WTC11 (cell line): ENCODE measurements at regions not wholly inside any gene's neighbourhood (a gene's known extent, or its start where the extent isn't known, plus 50 kb on each side); places are given as distances from the start of the nearest gene placed in this dataset.

Source experiments
- ATAC-seq: fragments of 200-7000 bp; cut with Tn5 transposase; 2 replicates; pipeline ENCODE4 v1.10.0; 2021; ENCODE audit warnings: mild to moderate bottlenecking, moderate library complexity
- CTCF ChIA-PET: fragments of 300-600 bp; sonication (Branson Sonifier 250); formaldehyde crosslinking; loops from one replicate; lab custom pipeline; 2021; ENCODE audit warnings: antibody characterized with exemption; lab: Charles Lee
- POLR2A ChIA-PET: fragments of 350-600 bp; sonication (Branson Sonifier 250); formaldehyde crosslinking; loops from one replicate; lab custom pipeline; 2021; ENCODE audit warnings: antibody characterized with exemption; lab: Charles Lee
- DNase-seq: peaks from one replicate; pipeline ENCODE4 v3.0.0; 2021; ENCODE audit warnings: low spot score
- H3K27ac Mint-ChIP-seq: 2 replicates; pipeline ENCODE4 v1.8.0; 2021; ENCODE audit warnings: mixed read lengths
- H3K27me3 Mint-ChIP-seq: 2 replicates; pipeline ENCODE4 v1.8.0; 2021; ENCODE audit warnings: low read depth, mild to moderate bottlenecking, moderate library complexity, mixed read lengths
- H3K36me3 Mint-ChIP-seq: 2 replicates; pipeline ENCODE4 v1.8.0; 2021; ENCODE audit warnings: mixed read lengths
- H3K4me1 Mint-ChIP-seq: 2 replicates; pipeline ENCODE4 v1.8.0; 2022; ENCODE audit warnings: mixed read lengths
- H3K4me3 Mint-ChIP-seq: 2 replicates; pipeline ENCODE4 v1.8.0; 2021; ENCODE audit warnings: mild to moderate bottlenecking, moderate library complexity, mixed read lengths
- H3K9me3 Mint-ChIP-seq: 2 replicates; pipeline ENCODE4 v1.8.0; 2021; ENCODE audit warnings: mixed read lengths
- AR ChIP-seq: fragments of 250-450 bp; sonication (Bioruptor Pico); IDR thresholded peaks from 2 replicates; pipeline ENCODE4 v1.9.0; 2021; ENCODE audit warnings: mild to moderate bottlenecking
- CTCF ChIP-seq: fragments of 200-600 bp; IDR thresholded peaks from 2 replicates; pipeline ENCODE4 v1.8.0; 2022; ENCODE audit warnings: antibody characterized with exemption
- FOXP1 ChIP-seq: sonication (generic); formaldehyde crosslinking; IDR thresholded peaks from 2 replicates; pipeline ENCODE4 v1.8.0; 2022; ENCODE audit warnings: missing genetic modification reagents, mild to moderate bottlenecking, moderate library complexity, borderline replicate concordance
- HMGXB4 ChIP-seq: sonication (generic); formaldehyde crosslinking; IDR thresholded peaks from 2 replicates; pipeline ENCODE4 v1.8.1; 2023; ENCODE audit warnings: mild to moderate bottlenecking, moderate library complexity, missing genetic modification reagents
- JUN ChIP-seq: sonication (generic); formaldehyde crosslinking; IDR thresholded peaks from 2 replicates; pipeline ENCODE4 v1.8.0; 2023; ENCODE audit warnings: mild to moderate bottlenecking, missing genetic modification reagents
- MLX ChIP-seq: sonication (generic); formaldehyde crosslinking; IDR thresholded peaks from 2 replicates; pipeline ENCODE4 v1.8.1; 2023; ENCODE audit warnings: mild to moderate bottlenecking, missing genetic modification reagents, moderate library complexity
- NFYB ChIP-seq: sonication (generic); formaldehyde crosslinking; conservative IDR thresholded peaks from 2 replicates; pipeline ENCODE4 v1.8.0; 2022; ENCODE audit warnings: low read depth, missing genetic modification reagents
- NR1H2 ChIP-seq: sonication (generic); formaldehyde crosslinking; IDR thresholded peaks from 2 replicates; pipeline ENCODE4 v1.9.0; 2021; ENCODE audit warnings: mild to moderate bottlenecking, moderate library complexity, missing genetic modification reagents
- PREB ChIP-seq: sonication (generic); formaldehyde crosslinking; IDR thresholded peaks from 2 replicates; pipeline ENCODE4 v1.8.1; 2022; ENCODE audit warnings: mild to moderate bottlenecking, missing genetic modification reagents, moderate library complexity, borderline replicate concordance
- PRRX2 ChIP-seq: fragments of 250-450 bp; sonication (Bioruptor Pico); IDR thresholded peaks from 2 replicates; pipeline ENCODE4 v1.8.0; 2021; ENCODE audit warnings: mild to moderate bottlenecking
- RORB ChIP-seq: fragments of 250-450 bp; sonication (Bioruptor Pico); IDR thresholded peaks from 2 replicates; pipeline ENCODE4 v1.9.0; 2021; ENCODE audit warnings: mild to moderate bottlenecking
- STAT6 ChIP-seq: sonication (generic); formaldehyde crosslinking; conservative IDR thresholded peaks from 2 replicates; pipeline ENCODE4 v1.8.1; 2023; ENCODE audit warnings: mild to moderate bottlenecking, low read depth, missing genetic modification reagents, moderate library complexity
- TCF7 ChIP-seq: sonication (generic); formaldehyde crosslinking; IDR thresholded peaks from 2 replicates; pipeline ENCODE4 v1.8.0; 2022; ENCODE audit warnings: mild to moderate bottlenecking, low read depth, missing genetic modification reagents, moderate library complexity
- TEAD1 ChIP-seq: sonication (generic); formaldehyde crosslinking; IDR thresholded peaks from 2 replicates; pipeline ENCODE4 v1.8.0; 2022; ENCODE audit warnings: mild to moderate bottlenecking, missing genetic modification reagents
- USF1 ChIP-seq: sonication (generic); formaldehyde crosslinking; IDR thresholded peaks from 2 replicates; pipeline ENCODE4 v1.8.0; 2022; ENCODE audit warnings: mild to moderate bottlenecking, missing genetic modification reagents
- ZNF121 ChIP-seq: sonication (generic); formaldehyde crosslinking; IDR thresholded peaks from 2 replicates; pipeline ENCODE4 v1.8.0; 2023; ENCODE audit warnings: missing genetic modification reagents
- ZNF219 ChIP-seq: sonication (generic); formaldehyde crosslinking; IDR thresholded peaks from 2 replicates; pipeline ENCODE4 v1.8.0; 2023; ENCODE audit warnings: missing genetic modification reagents, mild to moderate bottlenecking, borderline replicate concordance
- ZNF232 ChIP-seq: sonication (generic); formaldehyde crosslinking; IDR thresholded peaks from 2 replicates; pipeline ENCODE4 v1.8.0; 2022; ENCODE audit warnings: mild to moderate bottlenecking, missing genetic modification reagents
- ZNF281 ChIP-seq: sonication (generic); formaldehyde crosslinking; IDR thresholded peaks from 2 replicates; pipeline ENCODE4 v1.8.0; 2023; ENCODE audit warnings: mild to moderate bottlenecking, missing genetic modification reagents
- ZNF317 ChIP-seq: sonication (generic); formaldehyde crosslinking; IDR thresholded peaks from 2 replicates; pipeline ENCODE4 v1.8.1; 2023; ENCODE audit warnings: low read depth, mild to moderate bottlenecking, moderate library complexity, missing genetic modification reagents, borderline replicate concordance

- TF ChIP-seq ZNF232 (CRISPR knock-in tag), result no peak
These were observed 368.9 kb upstream of the CTSO start (continued) for GRCh38 chr4:156322592-156322991.

GRCh38 chr4:156321203-156321602 lies 367.5 kb upstream of the CTSO start:
- POLR2A ChIA-PET, result no interaction called here
- ATAC-seq (no peak), DNase-seq (no peak)
- peaks cover 29% of the 10 kb centered on the region for H3K9me3 Mint-ChIP-seq
- peaks cover 11% of the 10 kb centered on the region for H3K4me1 Mint-ChIP-seq
- H3K4me3 Mint-ChIP-seq, result no peak overlapping the region
- TF ChIP-seq HMGXB4 (CRISPR knock-in tag) (no peak), PRRX2 (CRISPR knock-in tag) (no peak), ZNF219 (CRISPR knock-in tag) (no peak), FOXP1 (CRISPR knock-in tag) (no peak), TEAD1 (CRISPR knock-in tag) (no peak), USF1 (no peak), MLX (CRISPR knock-in tag) (no peak), ZNF121 (CRISPR knock-in tag) (no peak), NFYB (CRISPR knock-in tag) (no peak), RORB (CRISPR knock-in tag) (no peak), JUN (CRISPR knock-in tag) (no peak), ZNF317 (CRISPR knock-in tag) (no peak), TCF7 (no peak), PREB (CRISPR knock-in tag) (no peak), ZNF281 (CRISPR knock-in tag) (no peak)
- peaks cover 18% of the 10 kb centered on the region for H3K36me3 Mint-ChIP-seq
- H3K27me3 Mint-ChIP-seq, result no peaks in the 10 kb centered on the region
- H3K27ac Mint-ChIP-seq, result no peak overlapping the region
- CTCF ChIA-PET, result no interaction called here

GRCh38 chr4:156313497-156313896 lies 359.8 kb upstream of the CTSO start:
- H3K27ac Mint-ChIP-seq, result no peak overlapping the region
- no peak overlapping the region for H3K4me3 Mint-ChIP-seq
- H3K36me3 Mint-ChIP-seq, result peaks cover 23% of the 10 kb centered on the region
- ATAC-seq (no peak), DNase-seq (no peak)
- H3K9me3 Mint-ChIP-seq, result peaks cover 32% of the 10 kb centered on the region
- H3K4me1 Mint-ChIP-seq, result no peaks in the 10 kb centered on the region
- no peaks in the 10 kb centered on the region for H3K27me3 Mint-ChIP-seq
- POLR2A ChIA-PET, result no interaction called here
- CTCF ChIA-PET, result no interaction called here
- TF ChIP-seq CTCF (no peak), STAT6 (CRISPR knock-in tag) (no peak), NR1H2 (no peak), RORB (CRISPR knock-in tag) (no peak), AR (CRISPR knock-in tag) (no peak)
